DND-41 (cell line): ENCODE measurements at regions not wholly inside any gene's neighbourhood (a gene's known extent, or its start where the extent isn't known, plus 50 kb on each side); places are given as distances from the start of the nearest gene placed in this dataset.

Experiments
- CTCF ChIP-seq: IDR thresholded peaks from 2 replicates; pipeline ENCODE4 v1.5.1; 2012; ENCODE audit warnings: borderline replicate concordance, low read length, moderate library complexity, mild to moderate bottlenecking; ENCODE audit not compliant: poor library complexity, severe bottlenecking; ENCODE audit errors: extremely low read depth
- EZH2 ChIP-seq: IDR thresholded peaks from 3 replicates; pipeline ENCODE4 v1.6.1; 2012; ENCODE audit warnings: borderline replicate concordance, low read depth, mild to moderate bottlenecking, moderate library complexity, low read length, inconsistent platforms; ENCODE audit not compliant: severe bottlenecking

- TF ChIP-seq CTCF (no peak), EZH2 (no peak)
These were observed 672.1 kb downstream of the HACE1 start for GRCh38 chr6:104187616-104188015.
